HUDEP-2 (cell line): ENCODE measurements at regions not wholly inside any gene's neighbourhood (a gene's known extent, or its start where the extent isn't known, plus 50 kb on each side); places are given as distances from the start of the nearest gene placed in this dataset.

Experiments
- DNase-seq, 76 experiments: peaks; one replicate each; lab custom pipeline; 2025; ENCODE audit not compliant: unreplicated experiment in 76 of 76; lab: John Stamatoyannopoulos, UW

GRCh38 chr14:82112210-82112839 is 578.7 kb upstream of the SEL1L start:
- no peak for DNase-seq

DNA sequence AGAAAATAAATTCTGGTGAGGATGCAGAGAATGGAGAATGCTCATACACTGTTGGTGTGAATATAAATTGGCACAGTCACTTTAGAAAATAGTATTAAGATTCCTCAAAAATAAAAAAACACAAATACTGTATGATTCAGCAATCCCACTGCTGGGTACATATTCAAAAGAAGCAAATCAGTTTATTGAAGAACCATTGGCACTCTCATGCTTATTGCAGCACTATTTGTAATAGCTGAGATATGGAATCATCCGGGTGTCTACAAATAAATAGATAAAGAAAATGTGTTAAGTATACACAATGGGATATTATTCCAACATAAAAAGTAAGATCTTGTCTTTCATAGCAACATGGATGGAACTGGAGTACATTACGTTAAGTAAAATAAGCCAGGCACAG is 579.4 kb upstream of the SEL1L start:
- DNase-seq, result no peak

GRCh38 chr14:82113710-82114109 is 580.1 kb upstream of the SEL1L start:
- no peak for DNase-seq

DNA sequence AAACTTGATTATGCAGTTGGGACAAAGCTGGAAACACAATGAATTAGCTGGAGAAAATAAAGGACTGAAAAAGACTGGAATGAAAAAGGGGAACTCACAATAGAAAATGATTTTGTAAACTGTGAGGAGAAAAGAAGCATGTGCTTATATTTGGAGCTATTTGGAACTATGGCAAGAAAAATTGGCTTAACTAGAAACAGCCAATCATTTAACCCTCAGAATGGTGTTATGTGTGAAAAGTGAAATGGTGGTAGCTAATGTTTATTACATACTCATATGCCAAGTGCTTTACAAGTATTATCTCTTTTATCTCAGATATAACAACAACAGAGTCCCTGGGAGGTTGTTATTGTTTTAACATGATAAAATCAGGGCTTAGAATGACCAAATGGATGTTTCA is 583.1 kb upstream of the SEL1L start:
- no peak for DNase-seq

GRCh38 chr14:82122655-82123054 is 589.0 kb upstream of the SEL1L start:
- no peak for DNase-seq

GRCh38 chr14:82124511-82124910 is 590.9 kb upstream of the SEL1L start:
- DNase-seq, result no peak

DNA sequence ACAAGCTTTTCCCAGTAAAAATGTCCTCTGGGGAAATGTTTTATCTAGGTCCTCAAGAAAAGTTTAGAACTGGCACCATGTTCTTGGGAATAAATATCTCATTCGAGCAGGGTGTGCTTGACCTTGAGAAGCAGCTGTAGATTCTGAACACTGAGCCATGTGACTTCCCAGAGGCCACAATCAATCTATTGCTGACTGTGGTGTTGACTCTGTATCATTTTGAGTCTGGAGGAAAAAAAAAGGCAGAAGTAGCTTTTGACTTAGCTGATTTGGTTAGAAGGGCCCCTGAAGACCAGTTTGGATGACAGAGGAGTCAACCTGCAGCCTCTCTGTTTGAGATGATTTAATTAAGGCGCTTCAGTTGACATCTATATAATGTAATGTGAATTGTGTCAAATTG is 592.4 kb upstream of the SEL1L start:
- DNase-seq, result no peak

- DNase-seq, result no peak
Observed at GRCh38 chr14:82134411-82134810, 600.8 kb upstream of the SEL1L start.

DNA sequence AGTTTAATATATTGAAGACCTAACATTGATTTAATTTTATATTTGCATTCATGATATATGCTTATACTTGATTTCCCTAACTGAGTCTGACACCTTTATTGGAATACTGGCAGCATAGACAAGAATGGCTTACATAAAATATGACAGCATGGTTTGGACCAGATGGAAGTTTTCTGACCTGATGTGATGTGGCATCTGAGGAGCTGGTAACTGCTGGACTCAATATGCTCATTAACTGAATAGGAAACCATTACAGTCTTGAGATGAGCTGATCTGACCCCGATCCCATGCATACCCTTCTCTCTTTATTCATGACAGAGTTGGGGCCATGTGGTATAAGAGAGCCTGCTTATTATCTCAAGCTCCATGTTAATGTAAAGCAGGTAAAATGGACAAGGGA is 604.8 kb upstream of the SEL1L start:
- no peak for DNase-seq

GRCh38 chr14:82146846-82147245 is 613.2 kb upstream of the SEL1L start:
- no peak for DNase-seq

DNA sequence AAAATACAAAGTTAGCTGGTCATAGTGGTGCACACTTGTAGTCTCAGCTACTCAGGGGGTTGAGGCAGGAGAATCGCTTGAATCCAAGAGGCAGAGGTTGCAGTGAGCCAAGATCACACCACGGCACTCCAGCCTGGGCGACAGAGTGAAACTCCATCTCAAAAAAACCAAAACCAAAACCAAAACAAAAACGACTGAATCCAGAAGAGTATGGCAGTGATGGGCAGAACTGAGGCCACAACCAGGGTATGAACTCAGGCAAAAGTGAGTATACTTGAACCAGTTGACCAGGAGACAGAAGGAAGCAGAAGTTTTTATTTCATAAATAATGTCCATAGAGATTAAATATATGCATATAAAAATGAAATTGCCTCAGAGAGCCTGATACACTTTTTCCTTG is 620.0 kb upstream of the SEL1L start:
- DNase-seq, result no peak

DNA sequence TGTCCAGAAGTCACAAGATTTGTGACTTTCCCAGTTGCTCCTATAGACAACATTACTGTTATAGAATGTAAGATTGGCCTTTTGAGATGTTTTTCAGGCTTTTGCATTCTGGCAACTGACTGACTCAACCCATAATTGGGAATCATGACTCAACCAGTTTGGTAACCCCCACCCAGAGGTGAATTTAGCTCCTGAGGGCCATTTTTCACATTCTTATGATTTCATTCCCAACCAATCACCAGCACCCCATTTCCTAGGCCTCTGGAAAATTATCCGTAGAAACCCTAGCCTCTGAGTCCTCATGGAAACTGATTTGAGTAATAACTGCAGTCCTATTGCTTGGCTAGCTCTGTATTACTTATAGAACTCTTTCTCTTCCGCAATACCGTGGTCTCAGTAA is 626.0 kb upstream of the SEL1L start:
- DNase-seq, result no peak

DNA sequence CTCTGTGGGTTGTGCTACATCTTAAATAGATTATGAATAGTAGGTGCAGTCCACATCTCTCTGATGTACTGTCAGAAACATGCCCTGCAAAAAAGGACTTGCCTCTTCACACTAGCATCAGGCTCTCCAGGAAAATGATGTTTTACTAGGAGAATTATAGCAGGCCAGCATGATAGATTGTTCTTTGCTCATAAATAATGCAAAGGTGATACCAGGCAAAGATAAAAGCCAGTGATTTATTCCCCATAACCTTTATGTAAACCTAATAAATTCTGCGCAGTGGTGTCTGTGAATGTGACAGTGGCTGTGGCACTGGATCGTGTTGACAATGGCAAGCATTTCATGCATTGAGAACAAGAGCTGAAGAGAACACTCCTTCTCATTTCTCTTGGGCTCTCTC is 646.5 kb upstream of the SEL1L start:
- DNase-seq, result no peak

DNA sequence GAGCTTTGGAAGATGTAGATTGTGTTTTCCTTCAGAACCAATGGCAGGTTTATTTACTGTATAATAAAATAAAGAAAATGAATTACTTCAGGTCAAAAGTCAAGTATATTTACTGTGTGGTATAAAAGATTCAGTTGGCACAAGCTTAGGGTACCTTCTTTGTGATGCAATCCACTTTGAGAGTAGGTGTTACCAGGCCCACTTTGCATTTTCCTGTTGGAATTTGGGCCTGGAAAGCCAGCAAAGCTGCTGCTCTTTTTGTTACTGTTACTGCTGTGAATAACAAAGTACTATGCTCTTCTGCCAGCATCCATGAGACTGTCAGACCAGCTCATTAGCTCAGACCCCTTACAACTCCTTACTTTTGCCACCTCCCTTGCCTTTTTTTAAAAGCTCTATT is 649.0 kb upstream of the SEL1L start:
- DNase-seq, result no peak

GRCh38 chr14:82190742-82191141 is 657.1 kb upstream of the SEL1L start:
- DNase-seq, result no peak

GRCh38 chr14:82192387-82192786 is 658.7 kb upstream of the SEL1L start:
- DNase-seq, result no peak

GRCh38 chr14:82223276-82223675 is 689.6 kb upstream of the SEL1L start:
- DNase-seq, result no peak

DNA sequence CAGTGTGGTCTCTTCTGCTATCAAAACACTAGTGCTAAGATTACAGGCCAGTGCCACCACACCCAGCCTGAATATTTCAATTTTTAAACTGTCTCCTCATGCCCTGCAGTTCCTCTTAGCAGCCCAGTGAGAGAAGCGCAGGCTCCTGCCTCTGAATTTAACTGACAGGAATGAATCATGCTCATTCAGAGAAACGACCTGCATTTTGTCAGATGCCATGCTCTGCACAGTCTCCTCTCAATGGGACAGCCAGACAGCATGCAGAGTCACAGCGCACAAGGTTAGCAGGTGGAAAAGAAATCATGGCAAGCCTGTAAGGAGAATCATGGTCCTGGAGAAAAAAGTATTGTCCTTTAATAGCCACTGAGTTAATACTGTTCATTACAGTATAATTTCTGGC is 691.0 kb upstream of the SEL1L start:
- no peak for DNase-seq

DNA sequence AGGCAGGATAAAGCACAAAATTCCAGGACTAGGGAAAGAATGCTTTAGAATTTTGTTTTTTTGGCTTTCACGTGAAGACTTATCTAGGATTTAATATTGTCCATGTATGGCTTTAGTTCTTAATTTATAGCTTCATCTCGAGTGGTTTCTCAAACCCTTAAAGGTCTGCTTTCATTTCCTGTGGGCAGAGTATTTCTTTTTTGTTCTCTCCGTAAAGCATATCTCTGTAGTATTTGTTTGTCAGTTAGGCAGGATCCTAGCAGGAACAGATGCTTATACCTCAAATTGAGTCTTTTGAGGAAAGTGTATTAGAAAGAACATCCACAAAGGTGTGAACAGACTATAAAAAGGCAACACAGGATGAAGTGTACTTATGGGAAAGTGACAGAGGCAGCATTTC is 697.1 kb upstream of the SEL1L start:
- no peak for DNase-seq

DNA sequence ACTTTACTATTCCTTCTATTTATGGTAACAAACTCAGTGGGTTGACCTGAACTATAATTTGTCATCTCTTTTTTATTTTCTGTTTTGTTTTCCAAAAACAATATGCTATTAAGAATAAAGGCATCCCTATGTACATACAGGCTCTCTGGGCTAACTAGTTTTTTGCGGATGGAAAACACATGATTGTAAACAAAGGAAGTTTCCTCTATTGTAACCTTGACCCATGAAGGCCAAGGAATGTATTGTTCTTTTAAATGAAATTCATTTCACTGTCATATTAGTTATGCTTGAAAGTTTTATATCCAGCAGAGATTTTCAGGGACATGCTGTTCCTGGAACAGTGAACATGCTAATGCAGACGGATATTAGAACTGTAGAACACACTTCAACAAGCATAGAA is 705.0 kb upstream of the SEL1L start:
- no peak for DNase-seq

- no peak for DNase-seq
Observed at GRCh38 chr14:82239223-82239622, 705.6 kb upstream of the SEL1L start.

DNA sequence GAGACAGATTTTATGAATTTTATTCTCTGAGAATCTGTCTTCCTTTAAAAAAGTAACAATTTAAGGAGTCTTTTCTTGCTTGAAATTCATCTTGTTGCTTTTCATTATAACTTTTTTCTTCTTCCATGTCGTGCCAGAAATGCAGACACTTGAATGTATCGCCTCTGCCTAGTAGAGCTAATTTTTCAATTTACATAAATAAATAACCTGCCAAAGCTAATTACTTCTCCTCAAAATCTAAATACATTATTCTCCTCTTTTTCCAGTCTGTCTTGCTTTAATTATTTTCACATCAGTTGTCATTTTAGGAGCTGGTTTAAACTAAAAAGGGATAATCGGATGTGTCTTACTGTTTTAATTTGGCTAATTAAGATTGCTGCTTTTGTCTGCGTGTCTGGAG is 711.1 kb upstream of the SEL1L start:
- no peak for DNase-seq

- no peak for DNase-seq
Observed at GRCh38 chr14:82251494-82251893, 717.8 kb upstream of the SEL1L start.
